ENCODE measurements at regions not wholly inside any gene's neighbourhood (a gene's known extent, or its start where the extent isn't known, plus 50 kb on each side); places are given as distances from the start of the nearest gene placed in this dataset.

DNA sequence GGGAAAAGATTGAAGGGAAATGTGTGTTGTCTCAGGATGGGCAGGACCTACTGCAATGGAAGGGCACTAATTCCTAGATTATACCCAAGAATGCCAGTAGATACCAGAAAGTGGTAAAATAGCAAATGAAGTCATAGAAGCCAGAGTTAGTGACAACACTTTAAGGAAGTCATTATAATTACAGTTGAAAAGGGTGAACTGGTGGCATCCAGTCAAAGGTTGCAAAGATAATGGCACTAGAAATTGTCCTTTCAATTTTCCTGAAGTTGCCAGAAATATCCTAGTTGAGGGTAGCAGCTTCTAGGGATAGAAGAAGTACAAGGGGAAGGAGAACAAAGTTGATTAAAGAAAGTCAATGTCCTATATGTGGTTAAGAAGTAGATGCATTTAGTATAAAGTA lies 68.8 kb upstream of the GLS start:
- intact Hi-C loops (cut with DNase I), result no loop called here
- Histone ChIP-seq H3K36me3 (replicated peaks in 1 of 2; ENCODE audit: insufficient read depth in 1 of 2, low read depth in 2 of 2) (no peaks in the 10 kb centered on the region), H3K27ac (no peak overlapping the region), H3K27me3 (no peaks in the 10 kb centered on the region), H3K4me1 (peaks cover 17% of the 10 kb centered on the region), H3K9me3 (no peaks in the 10 kb centered on the region), H3K4me3 (no peak overlapping the region)
- TF ChIP-seq CTCF (IDR thresholded peaks at IDR 0.05) (no peak), POLR2A (IDR thresholded peaks at IDR 0.05) (no peak)
- no peak for DNase-seq
- no peak for ATAC-seq

DNA sequence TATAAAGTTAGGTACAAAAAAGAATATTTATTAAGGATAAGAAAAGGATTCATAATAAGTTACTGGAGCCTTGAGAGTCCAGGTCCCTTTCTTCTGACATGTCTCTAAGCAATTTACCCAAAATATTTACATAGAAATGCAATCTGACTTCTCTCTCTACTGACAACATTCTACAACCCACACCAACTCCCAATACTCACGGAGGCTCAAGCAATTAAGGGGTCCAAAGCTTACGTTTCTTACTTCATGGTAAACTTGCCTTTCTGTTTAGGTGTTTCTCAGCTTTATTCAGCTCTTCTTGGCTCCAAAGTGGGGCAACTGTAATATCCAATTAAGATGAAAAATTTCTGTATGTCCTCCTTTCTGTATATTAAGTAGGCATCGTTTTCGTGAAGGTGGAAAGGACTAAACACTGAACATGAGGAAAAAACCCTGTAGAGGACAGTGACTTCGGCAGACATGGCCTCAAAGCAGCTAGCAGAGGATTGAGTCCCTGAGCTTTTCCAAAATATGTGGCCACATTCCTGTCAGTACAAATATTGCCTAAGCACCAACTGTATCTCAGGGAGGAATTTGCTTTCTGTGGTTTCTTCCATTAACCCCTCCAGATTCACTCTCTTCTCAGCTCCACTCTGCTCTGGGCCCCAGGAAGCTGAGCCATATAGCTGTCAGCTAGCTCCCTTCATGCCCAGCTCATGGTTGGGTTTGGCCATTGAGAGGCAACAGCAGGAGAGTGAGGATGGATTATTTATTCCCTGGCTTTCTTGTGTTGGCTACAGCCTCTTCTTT lies 67.9 kb upstream of the GLS start:
- TF ChIP-seq CTCF (IDR thresholded peaks at IDR 0.05) (no peak), POLR2A (IDR thresholded peaks at IDR 0.05) (no peak)
- ATAC-seq, result no peak
- 75 to 82% methylated on average over 5 of the region's 5 CpGs for WGBS, 2 donors
- DNase-seq, result no peak
- intact Hi-C loops (cut with DNase I), result no loop called here
- H3K36me3 ChIP-seq (replicated peaks in 1 of 2; ENCODE audit: insufficient read depth in 1 of 2, low read depth in 2 of 2), result no peaks in the 10 kb centered on the region
- H3K4me1 ChIP-seq, result peaks cover 17% of the 10 kb centered on the region
- no peaks in the 10 kb centered on the region for H3K27me3 ChIP-seq
- H3K9me3 ChIP-seq, result no peaks in the 10 kb centered on the region
- no peak overlapping the region for H3K27ac ChIP-seq
- no peak overlapping the region for H3K4me3 ChIP-seq

GRCh38 chr2:190815226-190815625 lies 65.4 kb upstream of the GLS start:
- no peak for ATAC-seq

GRCh38 chr2:190817082-190817481 lies 63.5 kb upstream of the GLS start:
- Histone ChIP-seq H3K9me3 (no peaks in the 10 kb centered on the region), H3K4me3 (no peak overlapping the region), H3K36me3 (replicated peaks in 1 of 2; ENCODE audit: insufficient read depth in 1 of 2, low read depth in 2 of 2) (no peaks in the 10 kb centered on the region), H3K27me3 (no peaks in the 10 kb centered on the region), H3K27ac (no peak overlapping the region), H3K4me1 (peaks cover 5% of the 10 kb centered on the region)
- no peak for TF ChIP-seq POLR2A (IDR thresholded peaks at IDR 0.05)
- no peak for TF ChIP-seq CTCF (IDR thresholded peaks at IDR 0.05)
- intact Hi-C loops (cut with DNase I), result no loop called here
- DNase-seq (no peak), ATAC-seq (no peak)

More at GRCh38 chr2:190815226-190815625, 65.4 kb upstream of the GLS start:
- Histone ChIP-seq H3K4me3 (no peak overlapping the region), H3K36me3 (replicated peaks in 1 of 2; ENCODE audit: insufficient read depth in 1 of 2, low read depth in 2 of 2) (no peaks in the 10 kb centered on the region), H3K27ac (no peak overlapping the region), H3K9me3 (no peaks in the 10 kb centered on the region), H3K27me3 (no peaks in the 10 kb centered on the region), H3K4me1 (peaks cover 5% of the 10 kb centered on the region)
- no peak for DNase-seq
- intact Hi-C loops (cut with DNase I), result no loop called here
- 18 to 24% methylated on average over 2 of the region's 2 CpGs for WGBS, 2 donors
- TF ChIP-seq POLR2A (IDR thresholded peaks at IDR 0.05), result no peak
- no peak for TF ChIP-seq CTCF (IDR thresholded peaks at IDR 0.05)

- DNase-seq, result no peak
- Histone ChIP-seq H3K9me3 (no peaks in the 10 kb centered on the region), H3K27ac (no peak overlapping the region), H3K4me1 (peaks cover 5% of the 10 kb centered on the region), H3K27me3 (no peaks in the 10 kb centered on the region), H3K36me3 (replicated peaks in 1 of 2; ENCODE audit: insufficient read depth in 1 of 2, low read depth in 2 of 2) (no peaks in the 10 kb centered on the region), H3K4me3 (no peak overlapping the region)
- 70 to 75% methylated on average over 3 of the region's 3 CpGs for WGBS, 2 donors
- no peak for TF ChIP-seq POLR2A (IDR thresholded peaks at IDR 0.05)
- TF ChIP-seq CTCF (IDR thresholded peaks at IDR 0.05), result no peak
- no peak for ATAC-seq
- intact Hi-C loops (cut with DNase I), result no loop called here
Measured at GRCh38 chr2:190819840-190820301, 60.8 kb upstream of the GLS start.

Measured in body of pancreas (tissue), 4 donors.